ENCODE measurements at regions not wholly inside any gene's neighbourhood (a gene's known extent, or its start where the extent isn't known, plus 50 kb on each side); places are given as distances from the start of the nearest gene placed in this dataset.

GRCh38 chr2:15890124-15890754 lies 50.1 kb upstream of the MYCN start:
- no peak for TF ChIP-seq CTCF (IDR thresholded peaks at IDR 0.05; ENCODE audit: unreplicated experiment)

More at GRCh38 chr2:15890124-15890754, 50.1 kb upstream of the MYCN start:
- no peak for DNase-seq (ENCODE audit: unreplicated experiment)
- H3K9me3 Mint-ChIP-seq (ENCODE audit: unreplicated experiment), result no peaks in the 10 kb centered on the region
- H3K36me3 Mint-ChIP-seq (ENCODE audit: insufficient read depth, unreplicated experiment), result no peaks in the 10 kb centered on the region
- no peak overlapping the region for H3K4me3 Mint-ChIP-seq (ENCODE audit: unreplicated experiment)
- ChIA-PET POLR2A (no interaction called here), CTCF (interaction anchor here (1.2 to 1.6 kb wide), 2 partner anchors 7 to 9 kb away, joined by 4 read pairs; no protein-coding TSS in a partner anchor)
- BruUV-seq (replicated peaks), result no TSS peak
- no peak overlapping the region for H3K27ac Mint-ChIP-seq (ENCODE audit: low read depth, unreplicated experiment)
- intact Hi-C loops (cut with micrococcal nuclease), result no loop called here
- peaks cover 6% of the 10 kb centered on the region for H3K4me1 Mint-ChIP-seq (ENCODE audit: insufficient read depth, unreplicated experiment)
- no peaks in the 10 kb centered on the region for H3K27me3 Mint-ChIP-seq (ENCODE audit: insufficient read depth, unreplicated experiment)

Data from MCF 10A (cell line).